ENCODE measurements at regions not wholly inside any gene's neighbourhood (a gene's known extent, or its start where the extent isn't known, plus 50 kb on each side); places are given as distances from the start of the nearest gene placed in this dataset.

DNA sequence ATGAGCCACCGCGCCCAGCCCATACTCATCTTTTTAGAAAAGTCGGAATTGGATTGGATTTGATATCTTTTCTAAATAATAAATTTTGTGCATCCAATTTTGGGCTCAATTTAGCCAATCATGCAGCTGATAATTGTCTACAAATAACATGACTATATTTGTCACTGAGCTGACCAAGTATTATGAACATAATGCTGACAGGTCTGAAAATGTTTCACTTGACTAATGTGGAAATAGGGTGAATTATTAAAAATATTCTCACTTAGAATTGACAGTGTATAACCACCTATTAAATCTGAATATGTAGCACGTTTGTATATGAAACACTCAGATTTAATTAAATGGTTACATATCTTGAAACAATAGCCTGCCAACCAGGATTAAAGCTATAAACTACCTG, 657.2 kb upstream of the FSHR start:
- no peak for DNase-seq (ENCODE audit: low read depth)
- TF ChIP-seq, protein P1, sequence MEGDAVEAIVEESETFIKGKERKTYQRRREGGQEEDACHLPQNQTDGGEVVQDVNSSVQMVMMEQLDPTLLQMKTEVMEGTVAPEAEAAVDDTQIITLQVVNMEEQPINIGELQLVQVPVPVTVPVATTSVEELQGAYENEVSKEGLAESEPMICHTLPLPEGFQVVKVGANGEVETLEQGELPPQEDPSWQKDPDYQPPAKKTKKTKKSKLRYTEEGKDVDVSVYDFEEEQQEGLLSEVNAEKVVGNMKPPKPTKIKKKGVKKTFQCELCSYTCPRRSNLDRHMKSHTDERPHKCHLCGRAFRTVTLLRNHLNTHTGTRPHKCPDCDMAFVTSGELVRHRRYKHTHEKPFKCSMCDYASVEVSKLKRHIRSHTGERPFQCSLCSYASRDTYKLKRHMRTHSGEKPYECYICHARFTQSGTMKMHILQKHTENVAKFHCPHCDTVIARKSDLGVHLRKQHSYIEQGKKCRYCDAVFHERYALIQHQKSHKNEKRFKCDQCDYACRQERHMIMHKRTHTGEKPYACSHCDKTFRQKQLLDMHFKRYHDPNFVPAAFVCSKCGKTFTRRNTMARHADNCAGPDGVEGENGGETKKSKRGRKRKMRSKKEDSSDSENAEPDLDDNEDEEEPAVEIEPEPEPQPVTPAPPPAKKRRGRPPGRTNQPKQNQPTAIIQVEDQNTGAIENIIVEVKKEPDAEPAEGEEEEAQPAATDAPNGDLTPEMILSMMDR (IDR thresholded peaks at IDR 0.05; ENCODE audit: insufficient read depth, low read length): no peak
- H3K4me3 ChIP-seq (ENCODE audit: low read depth, low read length): no peak overlapping the region

DNA sequence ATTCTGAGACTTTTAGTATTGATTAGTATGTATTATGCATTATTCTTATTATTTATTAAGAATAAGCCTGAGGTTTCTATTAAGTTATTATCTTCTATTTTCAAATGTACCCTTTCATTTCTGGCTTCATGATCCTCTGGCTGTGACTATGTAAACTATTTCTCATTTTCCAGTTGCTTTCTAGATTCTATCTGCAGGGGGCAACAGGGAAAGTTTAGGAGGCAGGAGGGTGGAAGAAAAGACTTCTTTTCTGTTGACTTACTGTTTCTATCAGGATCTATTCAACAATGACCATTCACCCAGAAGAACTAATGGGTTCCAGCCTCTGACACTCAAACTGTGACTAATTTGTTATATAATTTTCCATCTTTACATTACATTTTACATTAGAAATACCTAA, 653.4 kb upstream of the FSHR start:
- no peak overlapping the region for H3K4me3 ChIP-seq (ENCODE audit: low read depth, low read length)
- TF ChIP-seq, protein P1 (IDR thresholded peaks at IDR 0.05; ENCODE audit: insufficient read depth, low read length): no peak
- DNase-seq (ENCODE audit: low read depth): no peak

DNA sequence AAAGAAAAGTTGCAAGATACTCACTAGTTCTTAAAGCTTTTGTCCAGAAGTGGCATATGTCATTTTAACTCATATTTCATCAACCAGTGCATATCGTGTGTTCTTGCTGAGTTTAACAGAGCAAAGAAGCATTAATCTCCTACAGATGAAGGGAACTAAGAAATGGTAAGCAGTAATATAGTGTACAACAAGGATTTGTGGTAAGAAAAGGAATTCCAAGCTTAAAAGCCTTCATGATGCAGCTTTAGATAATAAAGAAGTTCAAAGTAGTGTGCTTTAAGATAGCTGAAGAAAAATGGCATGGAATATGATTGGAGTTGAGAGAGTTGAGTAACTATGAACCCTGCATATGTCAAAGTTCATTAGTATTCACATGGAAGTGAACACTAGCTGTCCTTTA, 649.8 kb upstream of the FSHR start:
- no peak for DNase-seq (ENCODE audit: low read depth)
- H3K4me3 ChIP-seq (ENCODE audit: low read depth, low read length): no peak overlapping the region
- TF ChIP-seq, protein P1 (IDR thresholded peaks at IDR 0.05; ENCODE audit: insufficient read depth, low read length): no peak

GRCh38 chr2:49801898-49802450, 647.7 kb upstream of the FSHR start:
- no peak overlapping the region for H3K4me3 ChIP-seq (ENCODE audit: low read depth, low read length)
- DNase-seq (ENCODE audit: low read depth): no peak
- TF ChIP-seq, protein P1 (IDR thresholded peaks at IDR 0.05; ENCODE audit: insufficient read depth, low read length): no peak

GRCh38 chr2:49798570-49798969, 644.3 kb upstream of the FSHR start:
- no peak for DNase-seq (ENCODE audit: low read depth)
- TF ChIP-seq, protein P1 (IDR thresholded peaks at IDR 0.05; ENCODE audit: insufficient read depth, low read length): no peak
- no peak overlapping the region for H3K4me3 ChIP-seq (ENCODE audit: low read depth, low read length)

DNA sequence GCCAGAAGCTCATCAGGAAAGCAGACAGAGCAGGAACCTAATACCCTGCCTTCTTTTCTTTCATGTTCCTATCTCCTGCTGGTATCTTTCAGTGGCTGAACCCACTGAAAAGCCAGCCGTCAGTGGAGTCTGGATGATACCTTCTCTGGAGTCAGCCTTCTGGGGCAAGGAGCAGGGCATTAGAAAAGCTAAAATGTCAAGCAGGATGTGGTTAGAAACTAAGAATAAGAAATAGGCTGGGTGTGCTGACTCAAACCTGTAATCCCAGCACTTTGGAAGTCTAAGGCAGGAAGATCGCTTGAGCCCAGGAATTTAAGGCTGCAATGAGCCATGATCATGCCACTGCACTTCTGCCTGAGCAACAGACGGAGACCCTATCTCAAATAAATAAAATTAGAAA, 642.0 kb upstream of the FSHR start:
- DNase-seq (ENCODE audit: low read depth): no peak
- no peak overlapping the region for H3K4me3 ChIP-seq (ENCODE audit: low read depth, low read length)
- TF ChIP-seq, protein P1 (IDR thresholded peaks at IDR 0.05; ENCODE audit: insufficient read depth, low read length): no peak

- TF ChIP-seq, protein P1 (IDR thresholded peaks at IDR 0.05; ENCODE audit: insufficient read depth, low read length): no peak
- no peak overlapping the region for H3K4me3 ChIP-seq (ENCODE audit: low read depth, low read length)
- no peak for DNase-seq (ENCODE audit: low read depth)
These were observed 640.1 kb upstream of the FSHR start for GRCh38 chr2:49794396-49794795.

All from fibroblast of the aortic adventitia (primary cell).